ENCODE measurements at regions not wholly inside any gene's neighbourhood (a gene's known extent, or its start where the extent isn't known, plus 50 kb on each side); places are given as distances from the start of the nearest gene placed in this dataset.

DNA sequence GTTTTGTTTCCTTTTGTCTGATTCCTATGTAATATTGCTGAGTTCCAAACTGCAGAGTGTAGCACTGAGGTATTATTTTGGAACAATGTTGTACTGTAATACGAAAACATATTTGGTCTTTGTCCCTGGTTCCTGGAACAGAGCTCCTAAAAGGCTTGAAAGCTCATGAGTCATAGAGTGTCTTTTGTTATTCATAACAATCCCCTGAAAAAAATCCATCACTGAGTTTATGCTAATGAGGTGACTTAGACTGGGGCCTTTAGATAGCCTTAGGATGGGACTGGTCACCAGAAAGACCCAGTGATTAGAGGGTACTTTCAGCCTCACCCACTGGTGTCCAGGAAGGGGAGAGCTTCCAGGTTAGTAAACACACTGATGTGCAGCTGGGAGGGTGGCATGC lies 132.7 kb upstream of the POU5F2 start:
- no peak overlapping the region for H3K4me3 ChIP-seq
- no peaks in the 10 kb centered on the region for H3K36me3 ChIP-seq
- TF ChIP-seq CTCF (IDR thresholded peaks at IDR 0.05) = no peak
- no peak for DNase-seq (ENCODE audit: low spot score)
- H3K9me3 ChIP-seq = no peaks in the 10 kb centered on the region
- H3K4me1 ChIP-seq = no peaks in the 10 kb centered on the region
- no peak overlapping the region for H3K27ac ChIP-seq
- H3K27me3 ChIP-seq = no peaks in the 10 kb centered on the region

DNA sequence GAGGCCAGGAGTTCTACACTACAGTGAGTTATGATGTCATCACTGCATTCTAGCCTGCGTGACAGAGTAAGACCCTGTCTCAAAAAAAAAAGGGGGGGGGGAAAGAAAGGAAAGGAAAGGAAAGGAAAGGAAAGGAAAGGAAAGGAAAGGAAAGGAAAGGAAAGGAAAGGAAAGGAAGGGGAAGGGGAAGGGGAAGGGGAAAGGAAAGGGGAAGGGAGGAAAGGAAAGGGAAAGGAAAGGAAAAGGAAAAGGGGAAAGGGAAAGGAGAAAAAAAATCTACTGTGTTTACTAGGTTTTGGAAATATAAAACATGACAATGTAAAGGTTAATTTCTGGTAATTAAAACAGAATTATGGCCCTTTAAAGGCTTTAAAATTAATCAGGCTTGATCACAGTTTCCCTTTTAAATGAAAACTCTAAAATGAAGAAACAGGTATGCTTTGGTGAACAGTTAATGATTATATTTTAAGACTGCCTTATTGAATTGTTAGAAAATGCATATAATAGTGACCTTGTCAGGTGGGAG lies 131.9 kb upstream of the POU5F2 start:
- no peak for DNase-seq (ENCODE audit: low spot score)
- TF ChIP-seq CTCF (IDR thresholded peaks at IDR 0.05) = no peak
- no peaks in the 10 kb centered on the region for H3K27me3 ChIP-seq
- H3K9me3 ChIP-seq = no peaks in the 10 kb centered on the region
- H3K27ac ChIP-seq = no peak overlapping the region
- no peaks in the 10 kb centered on the region for H3K36me3 ChIP-seq
- no peaks in the 10 kb centered on the region for H3K4me1 ChIP-seq
- H3K4me3 ChIP-seq = no peak overlapping the region

DNA sequence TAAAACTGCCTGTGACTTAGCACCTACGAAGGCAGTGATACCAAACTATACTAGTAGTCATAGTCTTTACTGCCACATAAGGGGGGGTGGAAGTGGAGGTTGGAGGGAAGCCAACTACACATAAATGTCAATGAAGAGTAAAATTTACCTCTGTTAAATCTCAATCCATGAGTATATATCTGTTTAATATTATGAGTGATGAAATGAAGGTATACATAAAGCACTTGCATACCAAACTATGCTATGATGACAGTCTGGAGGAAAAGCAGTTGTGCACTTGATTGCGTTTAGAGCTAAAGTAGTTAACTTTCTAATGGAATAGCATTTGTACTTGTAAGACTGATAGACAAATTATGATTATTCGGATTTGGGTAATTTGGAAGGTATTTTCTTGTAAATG lies 129.2 kb upstream of the POU5F2 start:
- Histone ChIP-seq H3K4me3 (no peak overlapping the region), H3K9me3 (no peaks in the 10 kb centered on the region), H3K27me3 (no peaks in the 10 kb centered on the region), H3K4me1 (no peaks in the 10 kb centered on the region), H3K27ac (no peak overlapping the region), H3K36me3 (no peaks in the 10 kb centered on the region)
- TF ChIP-seq CTCF (IDR thresholded peaks at IDR 0.05) = no peak
- DNase-seq (ENCODE audit: low spot score) = no peak

DNA sequence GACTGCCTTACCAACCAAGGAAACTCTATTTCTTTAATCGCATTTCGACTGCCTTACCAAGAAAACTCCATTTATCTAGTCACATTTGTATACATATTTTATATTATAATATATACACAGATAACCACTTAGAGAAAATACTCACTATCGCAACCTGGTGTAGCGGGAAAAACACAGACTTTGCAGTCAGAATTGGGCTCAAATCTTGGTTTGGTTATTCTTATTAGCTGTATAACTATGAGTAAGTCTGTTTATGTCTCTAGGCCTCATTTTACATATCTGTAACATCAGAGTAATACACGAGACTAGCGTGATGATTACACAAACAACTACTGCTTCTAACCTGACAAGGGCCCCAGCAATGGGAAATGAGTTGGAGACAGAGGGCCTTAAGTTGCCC lies 127.5 kb upstream of the POU5F2 start:
- H3K36me3 ChIP-seq = no peaks in the 10 kb centered on the region
- H3K4me3 ChIP-seq = no peak overlapping the region
- H3K27ac ChIP-seq = no peak overlapping the region
- no peak for TF ChIP-seq CTCF (IDR thresholded peaks at IDR 0.05)
- no peaks in the 10 kb centered on the region for H3K4me1 ChIP-seq
- no peak for DNase-seq (ENCODE audit: low spot score)
- H3K9me3 ChIP-seq = no peaks in the 10 kb centered on the region
- H3K27me3 ChIP-seq = no peaks in the 10 kb centered on the region

- no peaks in the 10 kb centered on the region for H3K27me3 ChIP-seq
- H3K4me1 ChIP-seq = no peaks in the 10 kb centered on the region
- DNase-seq (ENCODE audit: low spot score) = no peak
- no peaks in the 10 kb centered on the region for H3K9me3 ChIP-seq
- no peak for TF ChIP-seq CTCF (IDR thresholded peaks at IDR 0.05)
- no peaks in the 10 kb centered on the region for H3K36me3 ChIP-seq
- no peak overlapping the region for H3K4me3 ChIP-seq
- no peak overlapping the region for H3K27ac ChIP-seq
These were observed 108.9 kb upstream of the POU5F2 start for GRCh38 chr5:93850311-93850710.

DNA sequence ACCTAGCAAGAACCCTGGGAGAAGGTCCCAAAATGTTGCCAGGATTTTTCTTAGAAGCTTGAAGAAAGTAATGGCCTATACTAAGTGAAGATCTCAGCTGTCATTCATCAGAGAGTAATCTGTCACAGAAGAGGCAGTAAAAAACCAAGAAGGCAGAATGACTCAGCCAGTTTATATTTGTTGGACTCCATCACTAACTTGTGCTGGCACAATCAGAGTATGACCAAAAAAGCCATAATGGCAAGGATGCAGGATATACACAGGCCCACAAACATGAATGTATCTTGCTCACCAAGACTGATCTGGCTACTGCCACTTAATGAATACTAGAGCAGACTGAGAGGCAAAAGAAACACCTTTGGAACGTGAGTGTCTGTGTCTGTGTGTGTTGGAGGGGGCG lies 104.0 kb upstream of the POU5F2 start:
- Histone ChIP-seq H3K27me3 (no peaks in the 10 kb centered on the region), H3K27ac (no peak overlapping the region), H3K4me3 (no peak overlapping the region), H3K36me3 (no peaks in the 10 kb centered on the region), H3K9me3 (peaks cover 0 to 14% of the 10 kb centered on the region in 2 donors), H3K4me1 (no peaks in the 10 kb centered on the region)
- no peak for TF ChIP-seq CTCF (IDR thresholded peaks at IDR 0.05)
- DNase-seq (ENCODE audit: low spot score) = no peak
